GM18499 (cell line): ENCODE measurements at regions not wholly inside any gene's neighbourhood (a gene's known extent, or its start where the extent isn't known, plus 50 kb on each side); places are given as distances from the start of the nearest gene placed in this dataset.
"Not testable (repeated sequence)": the region's sequence is repeated elsewhere in the genome, so short reads cannot be mapped to it uniquely, and the experiment has no call there.

Experiments used
- ATAC-seq: cut with Tn5 transposase; IDR thresholded peaks from one replicate; pipeline ENCODE4 v1.9.1; 2021; ENCODE audit warnings: moderate number of reproducible peaks; ENCODE audit not compliant: insufficient read depth, unreplicated experiment

DNA sequence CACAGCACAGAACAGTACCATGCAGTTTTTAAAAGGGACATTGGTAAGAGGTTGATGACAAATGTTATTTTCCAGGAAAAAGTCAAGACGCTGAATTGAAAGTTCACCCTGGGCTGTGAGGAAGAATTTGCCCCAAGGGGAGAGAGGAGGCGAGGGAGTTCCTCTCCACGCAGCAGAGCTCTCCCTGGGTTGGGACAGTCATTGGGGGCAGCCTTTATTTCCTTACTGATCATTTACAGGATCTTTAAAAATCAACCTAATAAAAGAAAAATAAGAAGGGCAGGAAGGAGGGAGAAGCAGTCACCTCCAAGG is 49.9 kb upstream of the WNT7B start:
- no peak for ATAC-seq

DNA sequence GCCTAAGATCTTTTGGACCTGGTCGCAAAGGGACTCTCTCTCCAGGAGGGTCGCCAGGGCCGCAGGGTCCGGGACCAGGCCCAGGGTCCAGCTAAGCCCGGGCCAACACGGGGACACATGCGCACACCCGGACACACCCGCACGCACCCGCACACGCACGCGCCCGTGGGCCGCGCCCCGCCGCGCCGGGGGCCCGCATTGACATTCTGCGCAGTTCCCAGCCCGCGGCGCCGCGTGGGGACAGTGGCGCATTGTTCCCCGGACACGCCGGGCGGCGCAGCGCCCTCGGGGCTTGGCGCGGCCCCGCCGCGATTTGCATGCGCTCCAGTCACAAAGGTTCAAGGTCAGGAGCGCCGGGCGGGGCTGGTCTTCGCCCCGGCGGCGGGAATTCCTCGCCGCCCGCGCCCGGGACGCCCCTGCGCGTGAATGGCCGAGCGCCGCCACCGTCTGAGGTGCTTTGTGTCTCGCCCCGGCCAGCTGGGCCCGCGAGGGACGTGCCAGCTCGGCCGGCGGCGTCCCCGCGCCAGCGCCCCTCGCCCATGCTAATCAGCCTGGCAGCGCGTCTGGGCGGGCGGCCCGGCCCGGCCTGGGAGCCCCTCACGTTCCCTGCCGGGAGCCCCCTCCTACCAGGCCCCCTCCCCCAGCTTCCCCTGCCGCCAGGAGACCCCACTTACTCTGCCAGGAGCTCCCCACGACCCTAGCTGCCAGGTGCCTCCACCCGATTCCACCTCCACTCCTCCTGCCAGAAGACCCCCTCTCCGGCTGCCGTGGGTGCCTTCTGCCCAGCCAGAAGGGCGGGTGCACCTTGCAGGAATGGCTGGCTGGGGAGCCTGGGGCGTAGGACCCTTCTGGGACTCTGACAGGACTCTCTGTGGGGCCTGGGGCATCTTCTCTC is 50.5 kb upstream of the WNT7B start:
- ATAC-seq: no peak

GRCh38 chr22:46028106-46028991 is 51.4 kb upstream of the WNT7B start:
- ATAC-seq: no peak

GRCh38 chr22:46029036-46029435 is 52.1 kb upstream of the WNT7B start:
- ATAC-seq: no peak

DNA sequence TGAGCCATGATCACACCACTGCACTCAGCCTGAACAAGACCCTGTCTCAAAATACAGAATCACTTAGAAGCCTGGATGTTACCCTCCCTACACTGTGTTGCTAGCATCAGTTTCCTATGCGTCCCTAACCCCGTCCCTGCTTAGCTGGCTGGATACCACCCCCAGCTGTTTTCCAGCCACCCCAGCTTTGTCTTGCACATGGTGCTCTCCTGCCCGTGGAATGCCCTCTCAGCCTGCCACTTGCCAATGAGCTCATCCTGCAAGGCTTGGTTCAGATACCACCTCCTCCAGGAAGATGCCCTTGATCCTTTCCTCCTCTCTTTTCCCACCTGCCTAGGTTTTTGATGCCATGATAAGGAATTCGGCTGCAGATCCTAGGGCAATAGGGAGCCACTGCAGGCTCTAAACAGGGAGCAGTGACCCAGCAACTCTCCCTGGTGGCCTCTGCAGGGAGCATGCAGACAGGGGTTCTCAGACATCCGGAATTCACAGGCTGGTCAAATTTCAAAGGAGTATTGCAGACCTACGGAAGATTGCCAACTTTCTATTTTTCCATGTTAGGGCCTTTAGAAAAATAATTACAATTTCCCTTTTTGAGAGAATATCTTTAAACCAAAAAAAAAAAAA is 52.7 kb upstream of the WNT7B start:
- ATAC-seq: no peak

- ATAC-seq: no peak
These were observed 53.4 kb upstream of the WNT7B start for GRCh38 chr22:46030231-46030880.

GRCh38 chr22:46031066-46031465 is 54.1 kb upstream of the WNT7B start:
- no peak for ATAC-seq

DNA sequence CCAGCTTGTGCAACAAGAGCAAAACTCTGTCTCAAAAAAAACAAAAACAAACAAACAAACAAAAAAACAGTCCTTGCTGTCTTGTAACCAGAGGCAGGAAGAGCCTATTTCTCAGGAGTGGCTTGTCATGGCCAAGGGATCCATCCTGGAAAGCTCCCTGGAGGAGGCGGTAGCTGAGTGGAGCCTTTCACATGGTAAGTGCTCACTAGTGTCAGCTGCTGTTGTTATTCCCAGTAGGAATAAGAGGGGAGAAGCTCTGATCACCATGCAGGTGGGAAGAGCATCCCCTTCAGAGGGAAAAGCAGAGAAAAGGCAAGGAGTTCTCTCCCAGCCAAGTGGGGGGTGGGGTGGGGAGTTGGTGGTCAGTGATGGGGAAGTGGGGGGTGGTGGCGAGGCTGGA is 54.6 kb upstream of the WNT7B start:
- ATAC-seq: no peak

- no peak for ATAC-seq
These were observed 55.2 kb upstream of the WNT7B start for GRCh38 chr22:46031965-46032851.

DNA sequence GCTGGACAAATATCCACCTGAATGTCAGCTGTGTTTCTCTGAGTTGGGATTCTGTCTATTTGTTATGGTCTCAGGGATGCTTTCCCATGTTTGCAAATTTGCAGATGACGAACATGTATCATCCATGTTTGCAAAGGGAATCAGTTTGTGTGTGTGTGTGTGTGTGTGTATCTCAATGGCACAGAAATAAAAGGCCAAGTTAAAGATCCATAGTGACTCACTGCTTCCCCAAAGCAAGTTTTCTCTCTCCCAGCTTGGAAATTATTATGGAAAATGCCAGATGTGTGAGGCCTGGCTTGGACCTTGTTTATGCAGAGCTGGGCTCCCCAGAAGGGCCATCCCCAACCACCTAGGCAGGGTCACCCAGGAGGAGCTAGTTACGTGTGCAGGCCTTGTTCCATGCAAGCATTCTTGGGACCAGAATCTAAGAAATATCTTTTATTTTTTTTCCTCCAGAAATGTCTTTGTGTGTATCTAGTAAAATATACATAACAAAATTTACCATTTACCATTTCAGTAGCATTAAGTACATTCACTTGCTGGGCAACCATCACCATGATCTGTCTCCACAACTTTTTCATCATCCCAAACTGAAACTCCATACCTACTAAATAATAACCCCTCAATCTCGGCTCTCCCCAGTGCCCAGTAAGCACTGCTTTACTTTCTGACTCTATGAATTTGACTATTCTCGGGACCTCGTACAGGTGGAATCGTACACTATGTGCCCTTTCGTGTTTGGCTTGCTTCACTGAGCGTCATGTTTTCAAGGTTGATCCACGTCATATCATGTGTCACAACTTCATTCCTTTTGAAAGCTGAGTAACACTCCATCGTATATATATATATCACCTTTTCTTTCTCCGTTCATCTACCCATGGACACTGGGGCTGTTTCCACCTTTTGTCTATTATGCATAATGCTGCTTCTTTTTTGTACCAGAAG is 56.6 kb upstream of the WNT7B start:
- ATAC-seq: no peak

GRCh38 chr22:46034480-46034879 is 57.5 kb upstream of the WNT7B start:
- ATAC-seq: not testable (repeated sequence)

DNA sequence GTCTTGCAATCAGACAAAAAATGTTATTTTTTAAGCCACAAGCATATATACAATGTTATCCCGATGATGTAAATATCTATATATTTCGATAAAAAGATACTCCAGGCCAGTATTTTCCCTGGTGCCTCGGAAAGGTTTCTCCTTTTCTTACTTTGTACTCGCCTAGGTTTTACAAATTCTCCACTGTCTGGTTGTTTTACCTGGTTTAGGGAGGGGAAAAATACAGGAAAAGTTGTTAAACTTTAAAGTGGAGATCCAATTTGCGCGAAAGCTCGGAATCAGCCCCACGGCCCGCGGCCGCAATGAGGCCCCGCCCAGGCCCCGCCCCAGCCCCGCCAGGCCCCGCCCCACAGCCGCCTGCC is 58.4 kb upstream of the WNT7B start:
- no peak for ATAC-seq

DNA sequence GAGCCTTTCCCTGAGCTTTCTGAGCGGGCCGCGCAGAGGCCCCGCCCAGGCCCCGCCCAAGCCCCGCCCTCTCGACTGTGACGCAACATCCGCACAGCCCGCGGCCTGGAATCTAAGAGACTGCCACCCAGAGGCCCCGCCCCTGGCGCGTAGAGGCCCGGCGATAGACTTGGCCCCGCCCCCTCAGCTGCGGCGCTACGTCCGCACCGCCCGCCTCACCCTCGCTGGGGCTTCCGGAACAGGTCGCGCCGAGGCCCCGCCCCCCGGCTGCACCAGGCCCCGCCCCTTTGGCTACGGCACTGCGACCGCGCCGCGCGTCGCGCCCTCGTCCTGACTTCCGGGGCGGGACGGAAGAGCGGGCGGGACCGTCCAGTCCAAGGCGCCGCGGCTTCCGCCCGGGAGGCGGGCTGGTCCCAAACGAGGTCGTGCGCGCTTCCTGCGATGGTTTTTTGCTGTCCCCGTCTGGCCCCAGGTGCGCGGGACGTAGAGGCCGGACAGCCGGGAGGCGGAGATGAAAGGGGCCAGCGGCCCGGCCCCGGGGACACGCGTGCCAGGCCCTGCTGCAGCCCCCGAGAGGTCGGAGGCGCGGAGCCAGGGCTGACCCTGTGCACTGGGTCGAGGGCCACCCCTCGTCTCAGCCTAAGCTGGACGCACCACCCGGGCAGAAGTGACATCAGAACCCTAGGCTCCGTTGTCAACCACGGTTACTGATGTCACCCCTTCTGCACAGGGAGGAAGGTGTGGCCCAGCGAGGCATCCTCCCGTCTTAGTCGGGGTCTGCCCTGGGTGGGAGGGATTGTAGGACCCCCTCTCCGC is 59.0 kb upstream of the WNT7B start:
- peak; percentile 79 for ATAC-seq

DNA sequence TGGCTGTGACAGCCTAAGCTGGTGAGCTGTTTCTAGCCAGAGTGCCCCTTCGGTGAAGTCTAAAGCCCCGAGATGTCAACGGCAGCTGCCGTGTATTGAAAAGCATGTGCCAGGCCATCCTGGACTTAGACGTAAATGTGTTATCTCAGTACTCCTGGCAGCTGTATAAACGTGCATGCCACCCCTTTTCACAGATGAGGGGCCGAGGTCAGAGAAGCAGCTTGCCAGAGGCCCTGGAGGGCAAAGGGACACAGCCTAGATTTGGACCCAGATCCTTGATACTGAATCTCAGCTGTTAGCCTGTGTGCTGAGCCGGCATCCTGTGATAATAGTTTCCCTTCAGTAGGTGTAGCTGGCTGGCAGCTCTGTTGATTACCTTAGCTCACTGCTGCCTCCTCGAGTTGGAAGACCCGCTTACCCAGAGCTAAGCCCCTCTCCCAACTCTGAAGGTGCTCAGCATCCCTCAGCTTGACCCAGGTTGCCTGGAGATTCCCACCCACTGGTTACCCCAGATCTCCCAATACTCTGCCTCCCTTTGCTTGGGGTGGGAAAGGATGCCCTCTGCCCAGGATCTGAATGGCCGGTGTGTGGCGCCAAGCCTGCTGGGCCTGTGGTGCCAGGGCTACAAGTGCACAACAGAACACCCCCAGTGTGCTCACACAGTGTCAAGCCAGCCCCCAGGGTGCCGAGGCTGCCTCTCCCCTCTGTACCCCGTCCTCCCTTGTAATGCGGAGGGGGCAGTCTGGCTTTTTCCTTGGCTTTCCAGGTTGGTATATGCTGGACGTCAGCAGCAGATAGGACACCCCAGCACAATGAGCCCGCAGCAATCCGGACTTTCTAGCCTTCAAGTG is 59.8 kb upstream of the WNT7B start:
- ATAC-seq: peak; percentile 28

DNA sequence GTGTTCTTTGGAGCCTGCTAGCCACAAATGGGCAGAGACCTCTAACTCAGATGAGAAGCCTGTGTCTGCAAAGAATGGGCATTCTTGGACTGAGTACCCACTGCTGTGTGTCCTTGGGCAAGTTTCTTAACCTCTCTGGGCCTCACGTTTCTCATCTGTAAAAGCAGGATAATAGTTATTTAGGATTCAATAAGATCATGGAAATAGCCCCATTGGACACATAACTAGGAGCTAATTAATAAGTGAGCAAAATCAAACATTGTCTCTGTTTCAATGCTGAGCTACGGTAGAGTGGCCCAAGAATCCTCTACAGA is 61.2 kb upstream of the WNT7B start:
- ATAC-seq: no peak

DNA sequence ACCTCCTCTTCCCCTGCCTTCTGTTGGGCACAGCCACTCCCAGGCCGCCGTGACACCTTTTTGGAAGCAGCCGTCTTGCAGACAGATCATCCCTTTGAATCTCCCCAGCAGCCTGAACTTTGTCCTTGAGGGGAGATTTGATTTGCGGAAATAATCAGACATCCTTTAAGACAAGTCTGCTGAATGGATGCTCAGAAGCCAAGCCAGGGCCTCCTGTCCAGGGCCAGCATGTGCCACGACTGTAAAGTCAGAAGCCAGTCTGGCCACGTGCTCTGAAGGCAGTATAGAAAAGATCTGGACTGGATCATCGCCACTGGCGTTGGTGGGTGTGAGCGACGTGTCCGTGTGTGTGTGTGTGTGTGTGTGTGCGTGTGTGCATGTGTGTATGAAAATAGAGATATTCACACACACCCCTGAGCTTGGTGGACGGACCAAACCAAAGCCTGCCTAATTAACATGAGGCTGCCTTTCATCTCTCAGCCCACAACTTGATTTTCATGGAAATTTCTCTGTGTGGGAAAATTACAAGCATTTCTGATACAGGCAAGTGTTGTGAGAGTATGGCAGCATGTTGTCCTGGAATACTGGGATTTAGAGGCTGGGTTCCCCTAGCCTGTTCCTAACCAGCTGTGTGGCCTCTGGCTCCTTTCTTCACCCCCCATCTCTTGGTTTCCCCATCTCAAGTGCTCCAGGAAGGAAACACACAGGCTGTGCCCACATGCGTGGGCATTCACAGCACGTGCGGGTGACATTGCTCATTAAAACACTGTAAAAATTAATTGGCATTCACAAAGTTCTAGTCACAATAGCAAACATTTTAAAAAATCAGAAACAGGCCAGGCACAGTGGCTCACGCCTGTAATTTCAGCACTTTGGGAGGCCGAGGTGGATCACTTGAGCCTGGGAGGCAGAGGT is 61.8 kb upstream of the WNT7B start:
- no peak for ATAC-seq
